Activated CD4-positive, alpha-beta T cell treated with anti-CD3 and anti-CD28 coated beads, Interleukin-2, amount 50 U/mL, for 24 hours (primary cell): ENCODE measurements at regions not wholly inside any gene's neighbourhood (a gene's known extent, or its start where the extent isn't known, plus 50 kb on each side); places are given as distances from the start of the nearest gene placed in this dataset.
"Not testable (repeated sequence)": the region's sequence is repeated elsewhere in the genome, so short reads cannot be mapped to it uniquely, and the experiment has no call there.

Experiments used
- DNase-seq, 2 donors: peaks; one replicate each; pipeline ENCODE4 v3.0.0-alpha.2; 2020; ENCODE audit warnings: low read depth in 1 of 2, low spot score in 1 of 2

GRCh38 chr1:222074317-222074716 lies 332.4 kb upstream of the DUSP10 start:
- DNase-seq = no peak

- no peak for DNase-seq
Observed at GRCh38 chr1:222073307-222073995, 331.6 kb upstream of the DUSP10 start.

GRCh38 chr1:222071387-222071786 lies 329.5 kb upstream of the DUSP10 start:
- no peak for DNase-seq

- DNase-seq = no peak
Observed at GRCh38 chr1:222068937-222069336, 327.0 kb upstream of the DUSP10 start.

GRCh38 chr1:222068101-222068500 lies 326.2 kb upstream of the DUSP10 start:
- DNase-seq = no peak

- no peak for DNase-seq
Observed at GRCh38 chr1:222066539-222066938, 324.6 kb upstream of the DUSP10 start.

GRCh38 chr1:222065234-222065633 lies 323.3 kb upstream of the DUSP10 start:
- DNase-seq = no peak

GRCh38 chr1:222064388-222065211 lies 322.7 kb upstream of the DUSP10 start:
- DNase-seq = no peak

GRCh38 chr1:222062640-222063039 lies 320.8 kb upstream of the DUSP10 start:
- DNase-seq = no peak

- no peak for DNase-seq
Observed at GRCh38 chr1:222061711-222062359, 319.9 kb upstream of the DUSP10 start.

- DNase-seq = no peak
Observed at GRCh38 chr1:222060210-222060916, 318.5 kb upstream of the DUSP10 start.

- no peak for DNase-seq
Observed at GRCh38 chr1:222058249-222058648, 316.4 kb upstream of the DUSP10 start.

- DNase-seq = no peak
Observed at GRCh38 chr1:222057162-222057561, 315.3 kb upstream of the DUSP10 start.

GRCh38 chr1:222054416-222054815 lies 312.5 kb upstream of the DUSP10 start:
- DNase-seq = no peak

GRCh38 chr1:222053790-222054294 lies 312.0 kb upstream of the DUSP10 start:
- no peak for DNase-seq

- DNase-seq = not testable (repeated sequence)
Observed at GRCh38 chr1:222051311-222051710, 309.4 kb upstream of the DUSP10 start.

- not testable (repeated sequence) for DNase-seq
Observed at GRCh38 chr1:222049661-222050060, 307.8 kb upstream of the DUSP10 start.

- no peak for DNase-seq
Observed at GRCh38 chr1:222049176-222049575, 307.3 kb upstream of the DUSP10 start.

- DNase-seq = no peak
Observed at GRCh38 chr1:222048094-222048595, 306.3 kb upstream of the DUSP10 start.

GRCh38 chr1:222047366-222047765 lies 305.5 kb upstream of the DUSP10 start:
- no peak for DNase-seq

- no peak for DNase-seq
Observed at GRCh38 chr1:222046684-222047263, 304.9 kb upstream of the DUSP10 start.
